ENCODE measurements at regions not wholly inside any gene's neighbourhood (a gene's known extent, or its start where the extent isn't known, plus 50 kb on each side); places are given as distances from the start of the nearest gene placed in this dataset.

- Histone ChIP-seq H3K36me3 (ENCODE audit: control insufficient read depth, insufficient read depth, low read length) (no peaks in the 10 kb centered on the region), H3K27me3 (ENCODE audit: control insufficient read depth, insufficient read depth, low read length) (no peaks in the 10 kb centered on the region), H3K4me3 (ENCODE audit: low read depth, low read length) (no peak overlapping the region), H3K9ac (ENCODE audit: low read depth, low read length) (no peak overlapping the region), H3K9me3 (ENCODE audit: control insufficient read depth, insufficient read depth, low read length) (peaks cover 6% of the 10 kb centered on the region), H3K4me1 (ENCODE audit: control insufficient read depth, insufficient read depth, low read length) (no peaks in the 10 kb centered on the region)
These were observed 326.5 kb upstream of the MAP3K7 start for GRCh38 chr6:90913266-90913960.

GRCh38 chr6:90911642-90912041 is 324.8 kb upstream of the MAP3K7 start:
- Histone ChIP-seq H3K9me3 (ENCODE audit: control insufficient read depth, insufficient read depth, low read length) (peaks cover 6% of the 10 kb centered on the region), H3K4me1 (ENCODE audit: control insufficient read depth, insufficient read depth, low read length) (no peaks in the 10 kb centered on the region), H3K4me3 (ENCODE audit: low read depth, low read length) (no peak overlapping the region)

GRCh38 chr6:90910893-90911292 is 324.0 kb upstream of the MAP3K7 start:
- peaks cover 6% of the 10 kb centered on the region for H3K9me3 ChIP-seq (ENCODE audit: control insufficient read depth, insufficient read depth, low read length)
- no peaks in the 10 kb centered on the region for H3K36me3 ChIP-seq (ENCODE audit: control insufficient read depth, insufficient read depth, low read length)
- H3K4me1 ChIP-seq (ENCODE audit: control insufficient read depth, insufficient read depth, low read length), result no peaks in the 10 kb centered on the region
- no peaks in the 10 kb centered on the region for H3K27me3 ChIP-seq (ENCODE audit: control insufficient read depth, insufficient read depth, low read length)
- H3K4me3 ChIP-seq (ENCODE audit: low read depth, low read length), result no peak overlapping the region
- no peak overlapping the region for H3K9ac ChIP-seq (ENCODE audit: low read depth, low read length)

More at GRCh38 chr6:90911642-90912041, 324.8 kb upstream of the MAP3K7 start:
- Histone ChIP-seq H3K27me3 (ENCODE audit: control insufficient read depth, insufficient read depth, low read length) (no peaks in the 10 kb centered on the region), H3K9ac (ENCODE audit: low read depth, low read length) (no peak overlapping the region), H3K36me3 (ENCODE audit: control insufficient read depth, insufficient read depth, low read length) (no peaks in the 10 kb centered on the region)

- Histone ChIP-seq H3K4me1 (ENCODE audit: control insufficient read depth, insufficient read depth, low read length) (no peaks in the 10 kb centered on the region), H3K4me3 (ENCODE audit: low read depth, low read length) (no peak overlapping the region), H3K36me3 (ENCODE audit: control insufficient read depth, insufficient read depth, low read length) (no peaks in the 10 kb centered on the region), H3K27me3 (ENCODE audit: control insufficient read depth, insufficient read depth, low read length) (no peaks in the 10 kb centered on the region), H3K9me3 (ENCODE audit: control insufficient read depth, insufficient read depth, low read length) (no peaks in the 10 kb centered on the region), H3K9ac (ENCODE audit: low read depth, low read length) (no peak overlapping the region)
These were observed 321.2 kb upstream of the MAP3K7 start for GRCh38 chr6:90907931-90908655.

- Histone ChIP-seq H3K36me3 (ENCODE audit: control insufficient read depth, insufficient read depth, low read length) (no peaks in the 10 kb centered on the region), H3K4me1 (ENCODE audit: control insufficient read depth, insufficient read depth, low read length) (no peaks in the 10 kb centered on the region), H3K9me3 (ENCODE audit: control insufficient read depth, insufficient read depth, low read length) (no peaks in the 10 kb centered on the region), H3K27me3 (ENCODE audit: control insufficient read depth, insufficient read depth, low read length) (no peaks in the 10 kb centered on the region), H3K9ac (ENCODE audit: low read depth, low read length) (no peak overlapping the region), H3K4me3 (ENCODE audit: low read depth, low read length) (no peak overlapping the region)
These were observed 318.5 kb upstream of the MAP3K7 start for GRCh38 chr6:90905351-90905750.

GRCh38 chr6:90900034-90900433 is 313.2 kb upstream of the MAP3K7 start:
- Histone ChIP-seq H3K4me3 (ENCODE audit: low read depth, low read length) (no peak overlapping the region), H3K36me3 (ENCODE audit: control insufficient read depth, insufficient read depth, low read length) (no peaks in the 10 kb centered on the region), H3K9ac (ENCODE audit: low read depth, low read length) (no peak overlapping the region), H3K9me3 (ENCODE audit: control insufficient read depth, insufficient read depth, low read length) (no peaks in the 10 kb centered on the region), H3K27me3 (ENCODE audit: control insufficient read depth, insufficient read depth, low read length) (no peaks in the 10 kb centered on the region), H3K4me1 (ENCODE audit: control insufficient read depth, insufficient read depth, low read length) (no peaks in the 10 kb centered on the region)

- H3K36me3 ChIP-seq (ENCODE audit: control insufficient read depth, insufficient read depth, low read length), result no peaks in the 10 kb centered on the region
- no peak overlapping the region for H3K4me3 ChIP-seq (ENCODE audit: low read depth, low read length)
- no peaks in the 10 kb centered on the region for H3K4me1 ChIP-seq (ENCODE audit: control insufficient read depth, insufficient read depth, low read length)
- H3K9ac ChIP-seq (ENCODE audit: low read depth, low read length), result no peak overlapping the region
- no peaks in the 10 kb centered on the region for H3K27me3 ChIP-seq (ENCODE audit: control insufficient read depth, insufficient read depth, low read length)
- no peaks in the 10 kb centered on the region for H3K9me3 ChIP-seq (ENCODE audit: control insufficient read depth, insufficient read depth, low read length)
These were observed 311.9 kb upstream of the MAP3K7 start for GRCh38 chr6:90898763-90899162.

- Histone ChIP-seq H3K9ac (ENCODE audit: low read depth, low read length) (no peak overlapping the region), H3K9me3 (ENCODE audit: control insufficient read depth, insufficient read depth, low read length) (no peaks in the 10 kb centered on the region), H3K36me3 (ENCODE audit: control insufficient read depth, insufficient read depth, low read length) (no peaks in the 10 kb centered on the region), H3K4me3 (ENCODE audit: low read depth, low read length) (no peak overlapping the region), H3K27me3 (ENCODE audit: control insufficient read depth, insufficient read depth, low read length) (no peaks in the 10 kb centered on the region), H3K4me1 (ENCODE audit: control insufficient read depth, insufficient read depth, low read length) (peaks cover 4% of the 10 kb centered on the region)
These were observed 309.2 kb upstream of the MAP3K7 start for GRCh38 chr6:90896075-90896547.

GRCh38 chr6:90895299-90896074 is 308.6 kb upstream of the MAP3K7 start:
- Histone ChIP-seq H3K4me1 (ENCODE audit: control insufficient read depth, insufficient read depth, low read length) (peaks cover 10% of the 10 kb centered on the region), H3K9ac (ENCODE audit: low read depth, low read length) (no peak overlapping the region), H3K4me3 (ENCODE audit: low read depth, low read length) (no peak overlapping the region), H3K36me3 (ENCODE audit: control insufficient read depth, insufficient read depth, low read length) (no peaks in the 10 kb centered on the region), H3K27me3 (ENCODE audit: control insufficient read depth, insufficient read depth, low read length) (no peaks in the 10 kb centered on the region), H3K9me3 (ENCODE audit: control insufficient read depth, insufficient read depth, low read length) (no peaks in the 10 kb centered on the region)

GRCh38 chr6:90894285-90895130 is 307.6 kb upstream of the MAP3K7 start:
- H3K36me3 ChIP-seq (ENCODE audit: control insufficient read depth, insufficient read depth, low read length), result no peaks in the 10 kb centered on the region
- H3K4me1 ChIP-seq (ENCODE audit: control insufficient read depth, insufficient read depth, low read length), result peaks cover 11% of the 10 kb centered on the region
- no peak overlapping the region for H3K9ac ChIP-seq (ENCODE audit: low read depth, low read length)
- no peaks in the 10 kb centered on the region for H3K9me3 ChIP-seq (ENCODE audit: control insufficient read depth, insufficient read depth, low read length)
- H3K27me3 ChIP-seq (ENCODE audit: control insufficient read depth, insufficient read depth, low read length), result peaks cover 5% of the 10 kb centered on the region
- H3K4me3 ChIP-seq (ENCODE audit: low read depth, low read length), result no peak overlapping the region

GRCh38 chr6:90893400-90893799 is 306.5 kb upstream of the MAP3K7 start:
- no peaks in the 10 kb centered on the region for H3K9me3 ChIP-seq (ENCODE audit: control insufficient read depth, insufficient read depth, low read length)

More at GRCh38 chr6:90893400-90893799, 306.5 kb upstream of the MAP3K7 start:
- no peaks in the 10 kb centered on the region for H3K36me3 ChIP-seq (ENCODE audit: control insufficient read depth, insufficient read depth, low read length)
- H3K9ac ChIP-seq (ENCODE audit: low read depth, low read length), result no peak overlapping the region
- H3K27me3 ChIP-seq (ENCODE audit: control insufficient read depth, insufficient read depth, low read length), result peaks cover 5% of the 10 kb centered on the region
- peaks cover 11% of the 10 kb centered on the region for H3K4me1 ChIP-seq (ENCODE audit: control insufficient read depth, insufficient read depth, low read length)
- no peak overlapping the region for H3K4me3 ChIP-seq (ENCODE audit: low read depth, low read length)
